GM12878 (cell line): ENCODE measurements at regions not wholly inside any gene's neighbourhood (a gene's known extent, or its start where the extent isn't known, plus 50 kb on each side); places are given as distances from the start of the nearest gene placed in this dataset.

ENCODE experiments used
- CBX5 ChIP-seq: sonication (generic); IDR thresholded peaks from 2 replicates; pipeline ENCODE4 v1.6.1; 2016; ENCODE audit warnings: low read depth, moderate library complexity, mild to moderate bottlenecking, inconsistent platforms
- CEBPB ChIP-seq, 2 experiments: fragments of 150-350 bp in 1 of 2; IDR thresholded peaks; 2 replicates each; pipeline ENCODE4 v1.6.1; 2012 to 2014; ENCODE audit warnings: low read depth in 2 of 2, low read length in 2 of 2, borderline replicate concordance in 1 of 2, inconsistent platforms in 1 of 2
- TF ChIP-seq, protein P1 (sequence below), 3 experiments: IDR thresholded peaks in 2 of 3; conservative IDR thresholded peaks in 1 of 3; 2 replicates each; pipeline ENCODE4 v1.5.1; 2011; ENCODE audit warnings: low read depth in 3 of 3, low read length in 3 of 3, mild to moderate bottlenecking in 3 of 3, control low read depth in 2 of 3, moderate library complexity in 2 of 3, inconsistent platforms in 1 of 3, mixed read lengths in 1 of 3; ENCODE audit not compliant: control insufficient read depth in 2 of 3, insufficient read depth in 1 of 3; ENCODE audit errors: extremely low read depth in 1 of 3

DNA sequence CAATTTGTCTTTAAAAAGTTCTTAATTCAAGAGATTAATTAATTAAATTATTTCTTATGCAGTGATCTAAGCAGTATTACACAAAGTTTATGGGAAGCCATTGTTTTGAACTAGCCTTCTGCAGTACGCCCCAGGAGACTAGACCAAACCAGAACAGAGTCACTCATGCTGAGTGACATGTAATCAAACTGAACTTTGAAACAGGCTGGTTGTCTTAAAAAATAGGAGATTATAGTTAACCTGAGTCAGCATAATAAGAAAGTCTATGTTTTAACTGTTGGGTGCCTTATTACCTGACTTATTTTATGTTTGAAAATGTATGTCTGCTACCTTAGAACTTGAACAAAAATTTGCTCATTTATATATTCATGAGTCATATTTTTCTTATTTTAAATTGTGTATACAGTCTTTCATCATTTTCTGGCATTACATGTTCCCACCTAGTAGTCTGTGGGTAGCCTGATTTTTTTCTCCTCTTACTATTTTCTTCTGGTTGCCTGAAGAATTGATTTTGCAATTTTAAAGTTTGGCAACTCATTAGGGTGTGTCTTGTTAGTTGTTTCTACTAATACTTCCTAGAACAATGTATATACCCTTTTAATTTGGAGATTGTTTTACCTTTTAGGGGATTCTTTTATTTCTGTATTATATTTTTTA, 161.4 kb downstream of the AASDHPPT start:
- TF ChIP-seq, protein P1, sequence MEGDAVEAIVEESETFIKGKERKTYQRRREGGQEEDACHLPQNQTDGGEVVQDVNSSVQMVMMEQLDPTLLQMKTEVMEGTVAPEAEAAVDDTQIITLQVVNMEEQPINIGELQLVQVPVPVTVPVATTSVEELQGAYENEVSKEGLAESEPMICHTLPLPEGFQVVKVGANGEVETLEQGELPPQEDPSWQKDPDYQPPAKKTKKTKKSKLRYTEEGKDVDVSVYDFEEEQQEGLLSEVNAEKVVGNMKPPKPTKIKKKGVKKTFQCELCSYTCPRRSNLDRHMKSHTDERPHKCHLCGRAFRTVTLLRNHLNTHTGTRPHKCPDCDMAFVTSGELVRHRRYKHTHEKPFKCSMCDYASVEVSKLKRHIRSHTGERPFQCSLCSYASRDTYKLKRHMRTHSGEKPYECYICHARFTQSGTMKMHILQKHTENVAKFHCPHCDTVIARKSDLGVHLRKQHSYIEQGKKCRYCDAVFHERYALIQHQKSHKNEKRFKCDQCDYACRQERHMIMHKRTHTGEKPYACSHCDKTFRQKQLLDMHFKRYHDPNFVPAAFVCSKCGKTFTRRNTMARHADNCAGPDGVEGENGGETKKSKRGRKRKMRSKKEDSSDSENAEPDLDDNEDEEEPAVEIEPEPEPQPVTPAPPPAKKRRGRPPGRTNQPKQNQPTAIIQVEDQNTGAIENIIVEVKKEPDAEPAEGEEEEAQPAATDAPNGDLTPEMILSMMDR (IDR thresholded peaks at IDR 0.05 in 2 of 3, conservative IDR thresholded peaks at IDR 0.05 in 1 of 3; ENCODE audit: control insufficient read depth in 2 of 3, extremely low read depth in 1 of 3, insufficient read depth in 1 of 3, low read depth in 3 of 3, low read length in 3 of 3): no peak
- TF ChIP-seq CBX5 (no peak), CEBPB (IDR thresholded peaks at IDR 0.05; ENCODE audit: borderline replicate concordance in 1 of 2, low read depth in 2 of 2, low read length in 2 of 2) (no peak)
